ENCODE measurements at regions not wholly inside any gene's neighbourhood (a gene's known extent, or its start where the extent isn't known, plus 50 kb on each side); places are given as distances from the start of the nearest gene placed in this dataset.

- TF ChIP-seq PPARA (CRISPR knock-in tag; IDR thresholded peaks at IDR 0.05; ENCODE audit: borderline replicate concordance) (no peak), ZNF565 (CRISPR knock-in tag; conservative IDR thresholded peaks at IDR 0.05; ENCODE audit: low read depth) (no peak), CSDC2 (CRISPR knock-in tag; IDR thresholded peaks at IDR 0.05) (no peak), TSHZ2 (CRISPR knock-in tag; IDR thresholded peaks at IDR 0.05) (no peak), ESRRG (CRISPR knock-in tag; IDR thresholded peaks at IDR 0.05) (no peak), ISL1 (CRISPR knock-in tag; IDR thresholded peaks at IDR 0.05) (no peak), PATZ1 (CRISPR knock-in tag; IDR thresholded peaks at IDR 0.05; ENCODE audit: borderline replicate concordance) (no peak), TCF4 (CRISPR knock-in tag; IDR thresholded peaks at IDR 0.05; ENCODE audit: borderline replicate concordance) (no peak), TOX (CRISPR knock-in tag; IDR thresholded peaks at IDR 0.05; ENCODE audit: borderline replicate concordance) (no peak)
Measured at GRCh38 chr22:27467711-27468110, 333.8 kb downstream of the MN1 start.
